ENCODE measurements at regions not wholly inside any gene's neighbourhood (a gene's known extent, or its start where the extent isn't known, plus 50 kb on each side); places are given as distances from the start of the nearest gene placed in this dataset.

- no peaks in the 10 kb centered on the region for H3F3A ChIP-seq (ENCODE audit: low read length, unreplicated experiment)
- no peak overlapping the region for H3K27ac ChIP-seq (ENCODE audit: low read length)
- no peak overlapping the region for H3K9ac ChIP-seq (ENCODE audit: low read length)
- BruUV-seq (replicated peaks), result no TSS peak
- ChIA-PET CTCF (no interaction called here), POLR2A (ENCODE audit: unreplicated experiment) (no interaction called here)
- no peaks in the 10 kb centered on the region for H3K9me2 ChIP-seq (replicated peaks; ENCODE audit: low read length)
- no peaks in the 10 kb centered on the region for H3K79me2 ChIP-seq (ENCODE audit: low read length)
- TF ChIP-seq EZH2phosphoT487 (IDR thresholded peaks at IDR 0.05; ENCODE audit: borderline replicate concordance, low read length) (no peak), EZH2 (IDR thresholded peaks at IDR 0.05; ENCODE audit: low read length, unreplicated experiment) (no peak), CTCF (conservative IDR thresholded peaks at IDR 0.05; ENCODE audit: low read depth, low read length) (no peak)
- H3K4me1 ChIP-seq (ENCODE audit: insufficient read depth, low read length), result no peaks in the 10 kb centered on the region
- DNase-seq (no peak), ATAC-seq (no peak)
- no peaks in the 10 kb centered on the region for H3K9me3 ChIP-seq (ENCODE audit: low read length)
- no peak overlapping the region for H3K4me2 ChIP-seq (ENCODE audit: low read length)
- no peak overlapping the region for H3K4me3 ChIP-seq (ENCODE audit: low read length)
- H2AFZ ChIP-seq (ENCODE audit: low read length), result no peak overlapping the region
- peaks cover 93% of the 10 kb centered on the region for H3K27me3 ChIP-seq (ENCODE audit: low read length)
- no peaks in the 10 kb centered on the region for H3K36me3 ChIP-seq (ENCODE audit: low read depth, low read length)
- H4K20me1 ChIP-seq (ENCODE audit: low read length), result no peaks in the 10 kb centered on the region
- intact Hi-C loops (cut with micrococcal nuclease), result no loop called here
Observed at GRCh38 chr1:230587061-230587460, 55.2 kb upstream of the COG2 start.

DNA sequence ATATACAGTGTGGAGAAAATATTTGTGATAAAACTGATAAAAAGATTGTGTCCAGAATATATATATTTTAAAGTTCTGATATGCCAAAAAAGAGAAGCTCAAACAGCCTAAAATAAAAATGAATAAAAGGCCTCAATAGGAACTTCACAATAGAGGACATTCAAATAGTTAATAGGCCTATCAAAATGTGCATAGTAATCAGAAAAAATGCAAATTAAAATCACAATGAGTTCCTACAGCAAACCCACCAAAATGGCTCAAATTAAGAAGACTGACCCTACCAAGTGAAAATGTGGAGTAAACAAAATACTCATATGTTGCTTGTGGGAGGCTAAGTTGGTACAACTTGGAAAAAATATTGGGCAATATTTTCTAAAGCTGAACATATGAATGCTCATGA lies 57.6 kb upstream of the COG2 start:
- intact Hi-C loops (cut with micrococcal nuclease), result no loop called here
- BruUV-seq (replicated peaks), result no TSS peak
- CTCF ChIA-PET, result no interaction called here

More for the DNA sequence above, 57.6 kb upstream of the COG2 start:
- Histone ChIP-seq H3K4me1 (ENCODE audit: insufficient read depth, low read length) (no peaks in the 10 kb centered on the region), H3K4me2 (ENCODE audit: low read length) (no peak overlapping the region), H3K9ac (ENCODE audit: low read length) (no peak overlapping the region), H3F3A (ENCODE audit: low read length, unreplicated experiment) (no peaks in the 10 kb centered on the region), H2AFZ (ENCODE audit: low read length) (no peak overlapping the region), H3K79me2 (ENCODE audit: low read length) (no peaks in the 10 kb centered on the region), H3K9me2 (replicated peaks; ENCODE audit: low read length) (no peaks in the 10 kb centered on the region), H3K9me3 (ENCODE audit: low read length) (no peaks in the 10 kb centered on the region), H3K27me3 (ENCODE audit: low read length) (peaks cover 91% of the 10 kb centered on the region), H3K4me3 (ENCODE audit: low read length) (no peak overlapping the region), H3K36me3 (ENCODE audit: low read depth, low read length) (no peaks in the 10 kb centered on the region), H4K20me1 (ENCODE audit: low read length) (no peaks in the 10 kb centered on the region), H3K27ac (ENCODE audit: low read length) (no peak overlapping the region)
- ATAC-seq (no peak), DNase-seq (no peak)
- TF ChIP-seq EZH2phosphoT487 (IDR thresholded peaks at IDR 0.05; ENCODE audit: borderline replicate concordance, low read length) (no peak), CTCF (conservative IDR thresholded peaks at IDR 0.05; ENCODE audit: low read depth, low read length) (no peak), EZH2 (IDR thresholded peaks at IDR 0.05; ENCODE audit: low read length, unreplicated experiment) (no peak)
- POLR2A ChIA-PET (ENCODE audit: unreplicated experiment), result no interaction called here

Measured in PC-3 (cell line).